HG03108 (cell line): ENCODE measurements at regions not wholly inside any gene's neighbourhood (a gene's known extent, or its start where the extent isn't known, plus 50 kb on each side); places are given as distances from the start of the nearest gene placed in this dataset.
"Not testable (repeated sequence)": the region's sequence is repeated elsewhere in the genome, so short reads cannot be mapped to it uniquely, and the experiment has no call there.

Experiments used
- ATAC-seq: cut with Tn5 transposase; IDR thresholded peaks from one replicate; pipeline ENCODE4 v1.9.1; 2021; ENCODE audit warnings: moderate library complexity; ENCODE audit not compliant: unreplicated experiment

DNA sequence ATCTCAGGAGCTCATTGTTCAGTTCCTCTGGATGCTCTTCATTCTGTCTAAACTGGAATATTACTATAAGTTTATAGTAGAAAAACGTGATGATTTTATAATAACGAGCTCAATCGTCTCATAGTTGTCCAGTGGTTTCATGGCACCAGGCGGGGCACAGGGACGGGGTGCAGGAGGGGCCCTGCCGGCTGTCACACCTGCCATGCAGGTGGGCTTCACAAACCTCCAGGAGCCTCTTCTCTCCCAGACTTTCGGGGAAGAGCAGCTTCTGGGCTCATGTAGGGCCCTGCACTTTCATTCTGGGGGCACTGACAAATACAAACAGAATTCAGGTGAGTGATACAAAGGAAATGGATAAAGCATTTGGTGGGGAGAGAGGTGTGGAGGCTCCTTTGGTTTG is 146.9 kb upstream of the KLF6 start:
- no peak for ATAC-seq

DNA sequence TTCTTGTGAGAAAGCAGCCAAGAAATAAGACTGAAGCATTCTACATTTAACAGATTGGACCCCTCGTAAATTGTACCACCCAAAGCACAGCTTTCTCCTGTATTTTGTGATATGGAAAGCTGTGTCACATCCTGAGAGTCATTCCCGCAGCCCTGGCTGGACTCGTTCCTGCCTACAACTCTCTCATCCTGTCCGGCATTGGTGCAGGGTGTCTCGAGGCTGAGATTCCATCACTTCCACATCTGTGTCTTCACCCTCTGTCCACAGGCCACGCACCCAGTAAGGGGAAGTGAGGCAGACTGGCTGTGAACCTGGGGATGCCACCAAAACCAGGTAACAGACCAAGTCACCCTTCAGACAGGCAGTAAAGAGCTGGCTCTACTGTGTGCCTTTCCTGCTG is 146.2 kb upstream of the KLF6 start:
- no peak for ATAC-seq

- no peak for ATAC-seq
Measured at GRCh38 chr10:3928569-3928968, 143.6 kb upstream of the KLF6 start.

GRCh38 chr10:3928078-3928477 is 143.1 kb upstream of the KLF6 start:
- ATAC-seq, result no peak

- ATAC-seq, result no peak
Measured at GRCh38 chr10:3926675-3927525, 141.9 kb upstream of the KLF6 start.

DNA sequence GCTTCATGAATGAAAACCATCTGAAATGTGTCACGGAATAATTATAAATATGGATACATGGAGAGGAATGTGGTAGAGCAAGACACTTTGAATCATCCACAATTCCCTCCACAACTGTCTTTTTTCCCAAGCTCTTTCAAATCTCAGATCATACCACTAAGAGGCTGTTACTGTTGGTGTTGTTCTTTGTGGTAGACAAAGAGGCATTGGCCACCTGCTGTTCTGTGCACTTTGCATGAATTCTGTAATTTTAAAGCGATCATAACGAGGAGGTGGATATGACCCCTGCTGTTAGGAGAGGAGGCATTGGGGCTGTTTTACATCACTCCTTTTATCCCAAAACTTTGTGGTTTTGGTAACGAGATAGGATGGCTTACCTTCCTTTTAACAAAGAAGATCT is 141.2 kb upstream of the KLF6 start:
- no peak for ATAC-seq

DNA sequence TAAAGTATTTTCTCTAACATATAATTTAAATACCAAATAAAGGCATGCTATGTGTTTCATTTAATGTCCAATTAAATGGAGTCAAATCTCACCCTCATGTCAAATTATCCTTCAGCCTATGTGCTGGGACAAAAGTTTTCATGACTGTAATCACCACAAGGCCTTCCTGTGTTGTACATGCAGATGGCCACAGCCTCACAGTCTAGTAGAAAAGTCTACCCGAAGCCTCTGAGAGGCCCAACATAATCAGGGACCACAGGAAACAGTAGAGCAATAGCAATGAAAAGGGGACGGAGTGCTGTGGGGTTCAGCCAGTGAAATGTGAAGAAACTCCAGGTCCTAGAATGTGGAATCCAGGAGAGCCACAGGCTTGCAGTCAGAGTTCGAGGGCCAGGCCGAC is 140.2 kb upstream of the KLF6 start:
- no peak for ATAC-seq

DNA sequence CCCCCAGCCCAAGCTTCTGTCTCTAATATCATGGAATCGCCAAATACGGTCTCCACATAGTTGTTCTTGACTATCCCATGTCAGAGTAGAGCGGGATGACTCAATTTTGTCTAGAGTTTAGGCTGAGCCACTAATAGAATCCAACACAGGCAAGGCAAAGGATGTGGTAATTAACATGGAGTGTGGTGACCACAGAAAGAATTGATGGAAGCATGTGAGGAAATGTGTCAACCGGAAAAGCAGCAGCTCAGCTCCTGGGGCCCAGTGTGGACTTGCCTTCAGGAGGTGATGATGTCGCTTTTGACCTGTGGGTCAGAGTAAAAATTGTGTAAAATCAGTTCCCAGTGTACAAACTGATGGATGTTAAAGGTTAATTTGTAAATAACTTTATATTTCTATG is 139.3 kb upstream of the KLF6 start:
- no peak for ATAC-seq

GRCh38 chr10:3923033-3923432 is 138.0 kb upstream of the KLF6 start:
- ATAC-seq, result no peak

GRCh38 chr10:3919709-3920308 is 134.8 kb upstream of the KLF6 start:
- ATAC-seq, result no peak

DNA sequence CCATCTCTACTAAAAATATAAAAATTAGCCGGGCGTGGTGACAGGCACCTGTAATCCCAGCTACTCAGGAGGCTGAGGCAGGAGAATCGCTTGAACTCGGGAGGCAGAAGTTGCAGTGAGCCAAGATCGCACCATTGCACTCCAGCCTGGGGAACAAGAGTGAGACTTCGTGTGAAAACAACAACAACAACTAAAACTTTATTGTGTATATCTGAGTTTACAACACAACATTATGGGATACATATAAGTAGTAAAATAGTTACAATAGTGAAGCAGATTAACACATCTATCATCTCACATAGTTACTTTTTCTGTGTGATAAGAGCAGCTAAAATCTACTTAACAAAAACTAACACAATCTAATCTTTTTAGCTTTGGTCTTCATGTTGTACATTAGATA is 132.4 kb upstream of the KLF6 start:
- not testable (repeated sequence) for ATAC-seq

DNA sequence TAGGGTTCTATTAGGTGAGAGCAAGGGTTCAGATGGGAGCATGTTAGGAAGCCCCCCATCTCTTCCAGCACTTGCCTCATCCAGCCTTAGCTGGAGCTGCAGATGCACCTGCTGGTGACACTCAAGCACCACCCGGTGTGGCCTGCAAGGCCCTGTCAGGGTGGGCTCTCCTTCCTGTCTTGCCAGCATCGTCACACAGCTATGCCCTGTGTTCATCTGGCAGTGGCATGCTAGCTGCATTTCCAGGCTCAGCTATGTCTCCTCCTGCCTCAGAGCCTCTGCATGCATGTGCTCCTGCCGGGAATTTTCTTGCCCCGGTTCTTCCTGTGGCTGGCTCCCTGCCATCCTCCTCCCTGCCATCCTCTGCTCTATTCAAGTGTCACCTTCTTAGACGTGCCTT is 129.7 kb upstream of the KLF6 start:
- no peak for ATAC-seq

- ATAC-seq, result no peak
Measured at GRCh38 chr10:3911713-3912442, 126.9 kb upstream of the KLF6 start.

DNA sequence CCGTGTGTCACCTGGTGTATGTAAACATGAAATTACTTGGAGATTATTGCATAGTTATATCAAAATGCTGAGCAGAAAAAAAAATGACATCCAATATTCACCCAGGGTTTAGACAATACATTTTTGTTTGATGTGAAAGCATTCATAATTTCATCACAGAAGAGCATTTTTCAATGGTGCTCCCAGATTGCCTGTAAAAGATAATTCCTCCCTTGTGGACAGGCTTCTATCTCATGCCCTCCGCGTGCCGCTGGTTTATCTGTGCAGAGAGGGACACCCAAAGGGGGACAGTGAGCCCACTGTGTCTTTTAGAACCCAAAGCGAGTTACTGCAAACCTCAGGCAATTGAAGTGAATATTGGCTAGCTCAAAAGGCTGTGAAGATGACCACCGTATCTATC is 126.2 kb upstream of the KLF6 start:
- ATAC-seq, result no peak

DNA sequence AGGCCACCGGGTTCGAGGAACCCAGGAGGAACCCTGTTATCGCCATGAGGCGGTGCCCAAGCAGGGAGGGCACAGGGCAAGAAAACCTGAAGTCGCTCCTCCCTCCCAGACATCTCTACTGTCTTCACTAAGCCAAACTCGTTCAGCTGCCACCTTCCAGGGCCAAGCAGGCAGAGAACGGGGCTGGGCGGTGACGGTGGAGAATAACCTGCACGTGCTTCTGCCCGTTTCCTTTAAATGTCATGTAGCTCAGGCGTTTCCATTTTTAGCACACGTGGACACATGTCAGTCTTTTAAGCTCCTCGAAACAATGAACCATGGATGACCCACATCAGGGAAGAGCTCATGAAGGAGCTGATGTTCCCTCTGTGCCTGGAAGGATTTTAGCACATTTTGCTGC is 124.3 kb upstream of the KLF6 start:
- no peak for ATAC-seq

- ATAC-seq, result no peak
Measured at GRCh38 chr10:3908183-3908582, 123.2 kb upstream of the KLF6 start.

GRCh38 chr10:3907514-3907913 is 122.5 kb upstream of the KLF6 start:
- ATAC-seq, result no peak

DNA sequence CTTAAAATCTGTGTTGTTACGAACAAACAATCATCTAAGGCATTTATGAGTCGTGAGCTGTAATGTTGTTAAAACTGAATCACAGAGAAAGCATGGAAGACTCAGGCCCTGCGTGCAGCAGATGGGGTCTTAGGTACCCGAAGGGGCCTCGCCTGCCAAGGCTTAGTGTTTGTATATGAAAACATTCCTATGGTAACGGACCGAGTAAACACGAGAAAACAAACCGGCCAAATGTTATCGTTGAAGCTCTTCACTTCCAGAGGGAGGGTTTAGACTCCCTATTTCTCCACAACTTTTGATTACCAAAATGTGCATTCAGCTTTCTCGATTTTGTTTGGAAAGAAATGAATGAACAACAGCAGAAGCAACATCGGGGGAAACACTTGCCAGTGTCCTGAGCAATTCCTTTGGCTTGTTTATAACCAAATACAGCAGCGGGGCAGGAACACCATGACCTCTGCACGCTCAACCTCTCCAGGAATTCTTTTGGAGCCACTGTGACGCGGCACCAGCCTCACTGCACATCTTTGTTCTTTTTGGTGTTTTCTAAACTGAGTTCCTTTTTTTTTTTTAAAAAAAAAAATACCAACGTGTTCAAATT is 121.6 kb upstream of the KLF6 start:
- ATAC-seq, result no peak

- no peak for ATAC-seq
Measured at GRCh38 chr10:3904419-3904960, 119.5 kb upstream of the KLF6 start.

GRCh38 chr10:3902809-3903410 is 117.9 kb upstream of the KLF6 start:
- ATAC-seq, result peak; percentile 19
